ENCODE measurements at regions not wholly inside any gene's neighbourhood (a gene's known extent, or its start where the extent isn't known, plus 50 kb on each side); places are given as distances from the start of the nearest gene placed in this dataset.
"Not testable (repeated sequence)": the region's sequence is repeated elsewhere in the genome, so short reads cannot be mapped to it uniquely, and the experiment has no call there.

- DNase-seq (ENCODE audit: low read depth in 2 of 2) = no peak
These were observed 99.4 kb upstream of the C9orf72 start for GRCh38 chr9:27672718-27673117.

- no peak for DNase-seq (ENCODE audit: low read depth in 2 of 2)
These were observed 100.4 kb upstream of the C9orf72 start for GRCh38 chr9:27673641-27674040.

DNA sequence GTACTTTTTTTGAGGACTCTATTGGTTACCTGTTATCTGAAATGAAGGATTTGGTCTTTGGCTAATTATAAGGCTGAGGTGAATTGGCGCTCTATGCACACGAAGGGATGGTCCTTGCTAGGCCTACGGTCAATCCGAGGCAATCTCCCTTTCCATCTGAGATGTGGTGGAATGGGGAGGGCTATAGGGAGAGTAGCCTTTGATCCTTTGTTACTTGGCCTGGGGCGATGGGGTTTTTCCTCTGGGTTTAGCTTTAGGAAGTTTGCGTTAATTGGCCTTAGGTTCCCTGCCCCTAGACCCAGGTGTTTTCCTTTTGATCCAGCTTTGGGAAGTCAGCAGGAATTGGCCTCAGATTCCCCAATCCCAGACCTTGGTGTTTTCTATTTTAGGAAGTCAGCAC is 102.1 kb upstream of the C9orf72 start:
- DNase-seq (ENCODE audit: low read depth in 2 of 2) = no peak

- DNase-seq (ENCODE audit: low read depth in 2 of 2) = no peak
These were observed 103.5 kb upstream of the C9orf72 start for GRCh38 chr9:27676827-27677226.

DNA sequence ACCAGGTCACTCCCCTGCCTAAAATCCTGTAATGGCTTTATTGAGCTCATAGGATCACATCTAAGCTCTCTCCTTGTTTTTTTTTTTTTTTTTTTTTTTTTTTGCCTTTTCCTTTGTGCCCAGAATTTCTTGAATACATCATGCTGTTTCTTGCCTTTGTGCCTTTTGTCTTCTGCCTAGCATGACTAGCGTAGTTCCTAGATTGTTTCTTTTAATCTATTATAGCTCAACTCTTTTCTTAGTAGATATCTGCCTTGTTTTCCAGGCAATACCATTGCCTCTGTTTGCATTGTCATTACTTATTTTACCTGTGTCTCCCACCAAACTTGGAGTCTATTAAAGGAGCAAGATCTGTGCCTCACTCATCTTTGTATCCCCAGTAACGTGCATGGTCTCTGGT is 106.1 kb upstream of the C9orf72 start:
- DNase-seq (ENCODE audit: low read depth in 2 of 2) = no peak

- DNase-seq (ENCODE audit: low read depth in 2 of 2) = no peak
These were observed 109.9 kb upstream of the C9orf72 start for GRCh38 chr9:27683181-27683580.

DNA sequence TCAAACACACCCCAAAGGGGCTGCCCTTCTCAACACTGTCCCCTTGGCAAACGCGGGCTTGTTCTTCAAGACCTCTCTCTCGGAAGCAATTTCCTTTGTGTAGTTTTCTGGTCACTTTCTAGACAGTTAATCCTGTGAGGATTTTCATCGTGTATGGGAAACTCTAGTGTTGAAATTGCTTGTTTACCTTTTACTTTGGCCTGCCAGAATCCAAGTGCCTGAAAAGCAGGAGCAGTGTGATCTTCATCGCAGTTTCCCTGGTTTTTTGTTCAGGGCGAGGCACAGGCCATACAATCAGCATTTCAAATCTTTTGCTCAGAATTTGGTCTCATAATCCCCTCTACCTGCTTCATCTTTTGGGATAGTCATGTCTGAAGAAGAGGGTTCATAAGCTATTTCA is 115.7 kb upstream of the C9orf72 start:
- no peak for DNase-seq (ENCODE audit: low read depth in 2 of 2)

GRCh38 chr9:27690816-27691215 is 117.5 kb upstream of the C9orf72 start:
- DNase-seq (ENCODE audit: low read depth in 2 of 2) = not testable (repeated sequence)

GRCh38 chr9:27699621-27700020 is 126.3 kb upstream of the C9orf72 start:
- no peak for DNase-seq (ENCODE audit: low read depth in 2 of 2)

DNA sequence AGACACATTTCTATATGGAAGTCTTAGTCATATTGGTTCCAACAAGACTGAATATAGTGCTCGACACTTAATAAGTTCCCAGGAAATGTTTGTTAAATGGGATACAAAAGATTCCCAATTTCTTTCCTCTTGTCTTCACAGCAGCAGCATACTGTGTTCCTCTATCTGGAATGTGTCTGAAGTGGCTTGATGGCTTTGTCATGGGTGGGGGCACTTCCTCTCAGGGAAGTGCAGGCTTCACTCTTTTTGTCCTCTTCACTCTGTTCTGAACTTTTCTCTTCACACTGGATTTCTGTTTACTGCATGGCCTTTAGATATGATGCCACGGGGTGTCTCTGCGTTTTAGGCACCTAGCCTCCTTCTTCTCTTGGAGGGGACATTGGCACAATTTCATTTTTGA is 127.7 kb upstream of the C9orf72 start:
- no peak for DNase-seq (ENCODE audit: low read depth in 2 of 2)

DNA sequence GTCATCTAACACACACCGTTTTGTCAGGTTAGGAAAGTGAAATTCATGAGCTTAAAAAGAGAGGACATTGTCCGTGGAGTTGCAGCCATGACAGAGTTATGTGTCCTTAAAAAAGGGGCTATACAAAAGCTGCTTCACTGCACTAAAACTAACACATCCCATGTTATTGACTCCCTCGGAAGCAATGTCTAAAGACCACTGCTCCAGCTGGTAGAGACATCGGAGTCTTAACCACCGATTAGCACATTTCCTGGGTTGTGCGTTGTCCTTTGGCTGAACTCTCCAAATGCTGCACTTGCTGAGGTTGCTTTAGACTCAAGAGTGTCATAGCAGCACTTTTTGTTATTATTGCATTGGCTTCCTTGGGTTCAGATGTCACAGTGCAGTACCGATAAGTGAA is 128.3 kb upstream of the C9orf72 start:
- peak in 1 of 2 experiments; percentile 1 for DNase-seq (ENCODE audit: low read depth in 2 of 2)

DNA sequence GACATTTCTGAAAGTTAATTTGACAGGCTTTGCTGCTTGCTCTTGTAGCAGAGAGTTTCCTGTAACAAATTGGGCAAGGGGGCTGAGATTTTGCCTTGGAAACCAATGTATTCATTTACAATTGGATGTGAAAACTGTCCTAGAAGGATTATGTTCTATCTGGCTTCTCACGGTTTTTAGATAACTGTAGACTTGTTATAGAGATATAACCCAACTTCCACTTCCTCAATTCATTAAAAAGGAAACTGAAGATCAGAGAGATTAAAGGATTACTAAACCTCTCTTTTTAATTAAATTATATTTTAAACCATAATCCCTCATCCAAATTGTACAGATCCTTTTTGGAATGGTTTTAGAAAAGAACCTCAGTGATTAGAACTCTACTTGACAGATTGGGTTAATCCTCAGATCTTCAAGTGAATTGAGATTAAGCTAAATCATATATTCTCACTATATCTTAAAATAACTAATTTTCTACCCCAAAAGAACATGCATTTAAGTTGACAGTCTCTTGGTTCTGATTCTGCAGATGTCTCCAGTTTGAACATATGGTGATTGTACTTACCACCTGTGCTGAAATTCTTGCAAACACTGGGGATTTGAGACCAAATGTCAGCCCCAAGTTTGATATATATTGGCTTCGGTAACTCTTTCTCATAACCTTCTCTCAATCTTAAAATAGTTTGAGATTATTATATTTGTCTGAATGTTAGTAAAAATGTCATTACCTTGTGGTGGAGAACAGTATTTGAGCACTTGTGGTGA is 130.1 kb upstream of the C9orf72 start:
- DNase-seq (ENCODE audit: low read depth in 2 of 2) = no peak

DNA sequence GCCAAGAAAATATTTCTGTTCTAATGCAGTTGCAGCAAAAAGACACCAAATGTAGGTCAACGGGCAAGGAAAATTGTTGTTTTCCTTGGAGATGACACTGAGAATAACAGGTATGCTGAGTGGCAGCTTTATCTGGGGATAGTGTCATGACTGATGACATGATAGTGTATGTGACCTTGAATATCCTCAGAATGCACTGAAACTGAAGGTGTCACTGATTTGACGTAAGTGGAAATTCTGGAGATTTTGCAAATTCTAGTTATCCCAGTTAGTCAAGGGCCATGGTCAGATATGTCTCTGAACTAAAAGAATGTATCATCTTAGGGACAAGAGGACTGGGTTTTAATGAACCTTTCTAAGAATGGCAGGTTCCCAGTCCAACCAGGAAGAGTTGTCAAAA is 138.0 kb upstream of the C9orf72 start:
- DNase-seq (ENCODE audit: low read depth in 2 of 2) = no peak

DNA sequence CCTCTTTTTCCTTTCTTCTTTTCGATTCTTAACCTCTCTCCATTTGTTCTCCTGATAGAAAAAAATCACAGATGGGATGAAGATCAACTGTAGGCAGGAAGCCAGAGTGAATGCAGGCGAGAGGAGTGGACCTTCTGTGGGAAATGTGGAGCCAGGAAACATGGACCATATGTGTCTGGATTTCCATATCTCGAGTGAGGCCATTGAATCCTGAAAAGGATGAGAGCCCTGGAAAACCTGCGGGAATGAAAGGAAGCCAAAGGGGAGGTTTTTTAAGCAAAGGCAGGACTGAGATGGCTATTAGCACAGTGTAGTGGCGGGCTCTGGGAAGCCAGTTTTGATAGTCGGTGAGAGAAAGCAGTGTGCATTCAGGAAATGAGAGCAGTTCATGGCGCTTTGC is 139.5 kb upstream of the C9orf72 start:
- DNase-seq (ENCODE audit: low read depth in 2 of 2) = no peak

DNA sequence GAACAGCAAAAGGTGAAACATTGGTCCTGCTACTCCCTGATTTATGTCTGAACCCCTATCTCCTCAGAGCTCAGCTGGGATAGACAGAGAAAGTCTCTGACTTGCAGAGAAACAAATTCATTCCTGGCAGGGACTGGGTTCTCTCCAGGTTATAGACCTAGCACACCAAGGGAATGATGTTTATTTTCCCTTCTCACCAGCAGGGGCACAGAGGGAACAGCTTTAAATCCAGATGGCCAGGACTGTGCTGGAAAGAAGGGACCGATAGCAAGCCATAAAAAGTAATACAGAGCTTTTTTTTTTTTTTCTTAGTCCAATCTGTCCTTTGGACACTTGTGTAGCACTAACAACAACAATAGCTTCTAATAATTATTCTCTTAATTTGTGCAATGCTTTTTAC is 141.1 kb upstream of the C9orf72 start:
- DNase-seq (ENCODE audit: low read depth in 2 of 2) = no peak

- DNase-seq (ENCODE audit: low read depth in 2 of 2) = no peak
These were observed 142.4 kb upstream of the C9orf72 start for GRCh38 chr9:27715651-27716050.

- no peak for DNase-seq (ENCODE audit: low read depth in 2 of 2)
These were observed 144.7 kb upstream of the C9orf72 start for GRCh38 chr9:27717991-27718390.

DNA sequence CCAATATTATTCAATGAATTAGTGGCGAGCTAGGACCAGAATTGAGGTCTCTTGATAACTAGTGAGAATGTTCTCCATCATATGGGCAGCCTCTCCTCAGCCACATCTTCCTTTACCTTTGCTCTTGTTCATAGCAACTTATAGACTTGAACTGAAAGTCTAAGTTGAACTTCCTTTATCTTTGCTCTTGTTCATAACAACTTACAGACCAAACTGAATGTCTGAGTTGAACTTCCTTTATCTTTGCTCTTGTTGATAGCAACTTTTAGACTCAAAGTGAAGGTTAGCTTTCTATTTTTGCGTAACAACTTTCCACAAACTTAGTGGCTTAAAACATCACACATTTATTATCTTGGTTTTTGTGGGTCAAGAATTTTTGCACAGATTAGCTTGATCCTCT is 146.4 kb upstream of the C9orf72 start:
- DNase-seq (ENCODE audit: low read depth in 2 of 2) = no peak

- DNase-seq (ENCODE audit: low read depth in 2 of 2) = no peak
These were observed 149.6 kb upstream of the C9orf72 start for GRCh38 chr9:27722866-27723265.

GRCh38 chr9:27726244-27727081 is 153.2 kb upstream of the C9orf72 start:
- DNase-seq (ENCODE audit: low read depth in 2 of 2) = peak; percentile 63

DNA sequence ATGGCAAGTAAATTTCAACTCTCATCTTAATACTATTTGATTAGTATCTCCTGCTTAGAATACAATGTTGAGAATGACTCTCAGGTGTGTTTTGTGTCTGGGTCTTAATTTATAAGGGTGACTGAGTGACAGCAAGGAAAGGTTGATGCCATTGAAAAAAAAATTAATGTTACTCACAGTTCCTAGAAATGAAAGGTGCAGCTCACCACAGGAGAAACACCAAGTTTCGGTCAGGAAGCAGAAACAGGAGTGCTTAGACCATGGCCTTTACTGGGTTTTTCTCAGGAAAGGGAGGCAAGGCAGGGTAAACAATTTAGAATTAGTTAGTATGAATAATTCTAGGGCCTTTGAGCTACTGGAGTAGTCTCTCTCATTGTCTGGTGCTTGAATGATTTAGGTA is 159.2 kb upstream of the C9orf72 start:
- no peak for DNase-seq (ENCODE audit: low read depth in 2 of 2)

- DNase-seq (ENCODE audit: low read depth in 2 of 2) = no peak
These were observed 170.2 kb upstream of the C9orf72 start for GRCh38 chr9:27743490-27743889.

DNA sequence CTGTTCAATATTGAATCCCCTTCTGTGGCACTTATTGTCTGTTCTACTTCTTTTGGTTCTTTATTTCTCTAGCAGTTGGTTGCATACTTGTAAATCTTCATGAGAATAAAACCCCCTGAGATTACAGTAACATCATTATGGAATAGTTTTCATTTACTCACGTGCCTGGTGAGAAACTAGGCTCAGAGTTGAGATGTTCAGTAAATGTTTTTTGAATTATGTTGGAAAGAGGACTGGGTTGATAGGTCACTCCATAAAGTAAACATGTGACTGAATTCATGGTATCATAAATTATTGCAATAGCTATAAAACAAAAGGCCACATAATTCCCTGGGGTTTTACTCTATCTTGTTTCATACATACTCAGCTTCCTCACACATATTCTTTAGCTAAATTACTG is 174.2 kb upstream of the C9orf72 start:
- no peak for DNase-seq (ENCODE audit: low read depth in 2 of 2)
